ENCODE measurements at regions not wholly inside any gene's neighbourhood (a gene's known extent, or its start where the extent isn't known, plus 50 kb on each side); places are given as distances from the start of the nearest gene placed in this dataset.
A peak's percentile ranks its signal among the peaks of the same experiment; 100 is the strongest.
"Not testable (repeated sequence)": the region's sequence is repeated elsewhere in the genome, so short reads cannot be mapped to it uniquely, and the experiment has no call there.

DNA sequence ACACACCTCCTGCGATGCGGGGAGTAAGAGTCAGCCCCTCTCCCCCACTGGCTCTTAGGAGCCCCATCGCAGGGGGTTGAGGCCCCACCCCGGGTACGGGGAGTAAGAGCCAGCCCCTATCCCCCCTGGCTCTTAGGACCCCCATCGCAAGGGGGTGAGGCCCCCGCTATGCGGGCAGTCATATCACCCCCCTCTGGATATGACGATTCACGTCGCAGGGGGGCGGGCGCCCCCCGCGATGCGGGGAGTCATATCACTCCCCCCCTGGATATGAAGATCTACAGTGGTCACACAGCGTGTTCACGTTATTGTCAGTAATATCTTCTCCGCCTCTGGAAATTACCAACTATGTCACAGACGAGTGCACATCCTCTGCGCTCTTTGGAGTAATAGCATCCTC lies 61.1 kb downstream of the DEFB131A start:
- not testable (repeated sequence) for H3K4me3 ChIP-seq; H3K9me3 ChIP-seq (replicated peaks); H3K27me3 ChIP-seq (replicated peaks); DNase-seq (ENCODE audit: low read depth in 1 of 2, low spot score in 2 of 2); H3K36me3 ChIP-seq; H3K4me1 ChIP-seq (replicated peaks); H3K27ac ChIP-seq

DNA sequence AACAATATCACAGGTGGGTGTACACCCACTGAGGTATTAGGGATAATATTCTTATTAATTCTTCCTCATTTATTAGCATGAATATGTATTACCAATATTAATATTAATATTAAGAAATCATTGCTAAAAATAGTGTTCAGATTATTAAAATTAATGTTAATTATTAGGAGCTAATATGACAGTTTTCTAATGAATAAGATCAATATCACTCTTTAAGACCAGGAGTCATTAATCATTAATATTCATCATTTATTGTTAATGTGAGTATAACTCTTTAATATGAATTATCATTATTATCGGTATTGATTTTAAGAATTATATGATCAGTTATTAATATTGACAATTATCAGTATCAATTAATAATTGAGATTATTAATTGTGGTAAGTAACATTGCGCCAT lies 62.5 kb downstream of the DEFB131A start:
- not testable (repeated sequence) for H3K27me3 ChIP-seq (replicated peaks); H3K9me3 ChIP-seq (replicated peaks); H3K36me3 ChIP-seq; H3K4me1 ChIP-seq (replicated peaks); H3K4me3 ChIP-seq; H3K27ac ChIP-seq; DNase-seq (ENCODE audit: low read depth in 1 of 2, low spot score in 2 of 2)

DNA sequence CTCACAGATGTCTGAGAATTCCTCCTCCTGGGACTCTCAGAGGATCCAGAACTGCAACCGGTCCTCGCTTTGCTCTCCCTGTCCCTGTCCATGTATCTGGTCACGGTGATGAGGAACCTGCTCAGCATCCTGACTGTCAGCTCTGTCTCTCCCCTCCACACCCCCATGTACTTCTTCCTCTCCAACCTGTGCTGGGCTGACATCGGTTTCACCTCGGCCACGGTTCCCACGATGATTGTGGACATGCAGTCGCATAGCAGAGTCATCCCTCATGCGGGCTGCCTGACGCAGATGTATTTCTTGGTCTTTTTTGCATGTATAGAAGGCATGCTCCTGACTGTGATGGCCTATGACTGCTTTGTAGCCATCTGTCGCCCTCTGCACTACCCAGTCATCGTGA lies 68.7 kb downstream of the DEFB131A start:
- H3K4me1 ChIP-seq (replicated peaks); H3K9me3 ChIP-seq (replicated peaks); DNase-seq (ENCODE audit: low read depth in 1 of 2, low spot score in 2 of 2); H3K4me3 ChIP-seq; H3K36me3 ChIP-seq; H3K27ac ChIP-seq; H3K27me3 ChIP-seq (replicated peaks): not testable (repeated sequence)

DNA sequence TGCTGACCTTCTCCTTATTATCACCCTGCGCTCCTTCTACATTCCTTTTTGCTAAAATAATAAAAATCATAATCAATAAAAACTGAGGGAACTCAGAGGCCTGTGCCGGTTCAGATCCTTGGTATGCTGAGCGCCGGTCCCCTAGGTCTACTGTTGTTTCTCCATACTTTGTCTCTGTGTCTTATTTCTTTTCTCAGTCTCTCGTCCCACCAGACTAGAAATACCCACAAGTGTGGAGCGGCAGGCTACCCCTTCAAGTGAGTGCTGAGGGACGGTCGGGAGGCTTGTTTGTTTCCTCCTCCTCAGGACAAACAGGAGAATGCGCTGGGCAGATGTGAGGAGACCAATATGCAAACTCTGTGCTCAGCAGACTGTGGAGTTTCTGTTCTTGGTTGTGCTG lies 75.4 kb downstream of the DEFB131A start:
- H3K9me3 ChIP-seq (replicated peaks); DNase-seq (ENCODE audit: low read depth in 1 of 2, low spot score in 2 of 2); H3K4me3 ChIP-seq; H3K27ac ChIP-seq; H3K4me1 ChIP-seq (replicated peaks); H3K27me3 ChIP-seq (replicated peaks); H3K36me3 ChIP-seq: not testable (repeated sequence)

DNA sequence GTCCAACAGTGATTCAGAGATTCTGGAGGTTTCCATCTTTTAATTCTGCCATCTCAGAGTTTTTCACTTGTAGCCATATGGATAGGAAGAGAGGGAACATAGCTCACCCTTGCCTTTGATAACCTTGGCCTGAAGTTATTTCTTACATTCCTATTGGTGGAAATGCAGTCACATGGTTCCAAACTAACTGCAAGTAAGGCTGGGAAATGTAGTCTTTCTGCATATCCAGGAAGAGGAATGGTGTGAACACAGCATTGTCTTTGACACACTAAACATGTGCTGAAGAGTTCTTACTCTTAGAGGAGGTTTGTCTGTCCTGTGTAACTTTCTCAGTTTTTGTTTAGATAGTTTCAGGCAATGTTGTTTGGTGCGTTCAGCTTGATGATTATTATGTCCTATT lies 78.7 kb downstream of the DEFB131A start:
- not testable (repeated sequence) for H3K9me3 ChIP-seq (replicated peaks); H3K36me3 ChIP-seq; H3K4me1 ChIP-seq (replicated peaks); H3K27me3 ChIP-seq (replicated peaks); H3K27ac ChIP-seq; H3K4me3 ChIP-seq; DNase-seq (ENCODE audit: low read depth in 1 of 2, low spot score in 2 of 2)

DNA sequence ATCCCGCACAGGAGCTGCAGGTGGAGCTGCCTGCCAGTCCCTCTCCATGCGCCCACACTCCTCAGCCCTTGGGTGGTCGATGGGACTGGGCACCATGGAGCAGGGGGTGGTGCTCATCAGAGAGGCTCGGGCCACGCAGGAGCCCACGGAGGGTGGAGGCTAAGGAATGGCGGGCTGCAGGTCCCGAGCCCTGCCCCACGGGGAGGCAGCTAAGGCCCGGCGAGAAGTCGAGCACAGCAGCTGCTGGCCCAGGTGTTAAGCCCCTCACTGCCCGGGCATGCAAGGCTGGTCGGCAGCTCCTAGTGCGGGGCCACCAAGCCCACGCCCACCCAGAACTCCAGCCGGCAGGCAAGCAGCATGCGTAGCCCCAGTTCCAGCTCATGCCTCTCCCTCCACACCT lies 80.2 kb downstream of the DEFB131A start:
- H3K36me3 ChIP-seq; DNase-seq (ENCODE audit: low read depth in 1 of 2, low spot score in 2 of 2); H3K9me3 ChIP-seq (replicated peaks); H3K4me1 ChIP-seq (replicated peaks); H3K4me3 ChIP-seq; H3K27me3 ChIP-seq (replicated peaks); H3K27ac ChIP-seq: not testable (repeated sequence)

DNA sequence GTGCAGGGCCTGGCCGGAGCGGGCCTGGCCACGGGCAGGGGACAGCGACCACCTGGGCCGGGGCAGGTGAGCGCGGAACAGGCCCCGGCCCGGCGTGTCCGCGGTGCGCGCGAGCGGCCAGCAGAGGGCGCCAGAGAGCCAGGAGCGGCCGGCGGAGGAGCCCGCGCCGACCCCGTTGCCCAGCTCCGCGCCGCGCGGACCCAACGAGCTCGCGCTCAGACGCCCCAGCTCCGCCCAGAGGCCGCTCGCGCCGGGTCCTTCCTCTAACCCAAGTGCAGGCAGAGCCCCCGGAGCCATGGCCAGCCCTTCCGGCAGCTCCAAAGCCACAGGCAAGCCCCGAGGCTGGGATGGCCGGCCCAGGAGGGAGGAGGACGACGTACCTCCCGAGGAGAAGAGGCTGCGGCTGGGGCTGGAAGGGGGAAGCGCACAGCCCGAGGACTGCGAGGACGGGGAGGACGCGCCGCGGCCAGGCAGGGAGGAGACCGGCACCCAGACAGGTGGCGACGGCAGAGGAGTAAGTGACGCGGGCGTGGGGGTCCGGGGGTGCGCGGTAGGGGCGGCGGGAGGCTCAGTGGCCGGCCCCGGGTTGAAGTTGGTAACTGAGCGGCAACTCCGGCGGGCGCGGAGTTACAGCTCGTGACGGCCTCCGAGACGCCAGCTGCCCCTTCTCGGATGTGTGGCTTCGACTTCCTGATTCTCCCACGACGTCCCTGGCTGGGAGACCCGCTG lies 88.1 kb downstream of the DEFB131A start:
- H3K27ac ChIP-seq; H3K36me3 ChIP-seq; H3K27me3 ChIP-seq (replicated peaks); H3K4me3 ChIP-seq; H3K4me1 ChIP-seq (replicated peaks); H3K9me3 ChIP-seq (replicated peaks): not testable (repeated sequence)
- peak; percentile 51 to 64 for DNase-seq (ENCODE audit: low read depth in 1 of 2, low spot score in 2 of 2)

DNA sequence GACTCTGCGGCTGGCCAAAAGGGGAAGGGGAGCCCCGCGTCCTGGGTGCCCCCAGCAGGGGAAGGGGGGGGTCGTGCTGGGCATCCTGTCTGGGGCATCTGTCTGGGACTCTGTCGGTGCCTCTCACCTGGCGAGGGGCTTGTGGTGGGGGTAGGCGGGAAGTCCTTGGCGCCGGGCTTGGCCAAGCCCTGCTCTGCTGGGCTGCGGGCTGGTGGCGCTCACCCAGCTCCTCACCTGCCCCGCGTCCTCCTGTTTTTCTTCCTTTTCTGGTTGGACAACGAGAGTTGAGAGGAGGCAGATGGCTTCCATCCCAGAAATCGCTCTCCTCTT lies 88.6 kb downstream of the DEFB131A start:
- H3K9me3 ChIP-seq (replicated peaks); H3K4me3 ChIP-seq; DNase-seq (ENCODE audit: low read depth in 1 of 2, low spot score in 2 of 2); H3K27ac ChIP-seq; H3K27me3 ChIP-seq (replicated peaks); H3K36me3 ChIP-seq; H3K4me1 ChIP-seq (replicated peaks): not testable (repeated sequence)

DNA sequence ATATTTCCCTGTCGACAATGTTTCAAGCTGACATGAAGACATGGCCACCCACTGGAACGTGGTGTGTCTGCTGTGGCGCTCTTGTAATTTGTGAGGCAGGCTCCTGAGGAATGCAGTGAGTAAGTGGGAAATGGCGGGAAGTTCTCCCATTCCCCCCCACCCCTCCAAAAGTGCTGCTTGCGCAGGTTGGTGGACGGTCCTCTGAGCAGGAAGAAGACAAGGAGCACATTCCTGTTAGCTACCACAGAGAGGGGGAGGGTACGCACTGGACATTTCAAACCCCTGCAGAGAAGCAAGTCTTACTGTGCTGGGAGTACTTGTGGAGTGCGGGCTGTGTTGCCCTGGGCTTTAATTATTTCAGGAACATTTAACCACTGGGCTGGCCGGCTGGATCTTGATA lies 92.9 kb downstream of the DEFB131A start:
- H3K4me3 ChIP-seq; DNase-seq (ENCODE audit: low read depth in 1 of 2, low spot score in 2 of 2); H3K4me1 ChIP-seq (replicated peaks); H3K27me3 ChIP-seq (replicated peaks); H3K27ac ChIP-seq; H3K9me3 ChIP-seq (replicated peaks); H3K36me3 ChIP-seq: not testable (repeated sequence)

DNA sequence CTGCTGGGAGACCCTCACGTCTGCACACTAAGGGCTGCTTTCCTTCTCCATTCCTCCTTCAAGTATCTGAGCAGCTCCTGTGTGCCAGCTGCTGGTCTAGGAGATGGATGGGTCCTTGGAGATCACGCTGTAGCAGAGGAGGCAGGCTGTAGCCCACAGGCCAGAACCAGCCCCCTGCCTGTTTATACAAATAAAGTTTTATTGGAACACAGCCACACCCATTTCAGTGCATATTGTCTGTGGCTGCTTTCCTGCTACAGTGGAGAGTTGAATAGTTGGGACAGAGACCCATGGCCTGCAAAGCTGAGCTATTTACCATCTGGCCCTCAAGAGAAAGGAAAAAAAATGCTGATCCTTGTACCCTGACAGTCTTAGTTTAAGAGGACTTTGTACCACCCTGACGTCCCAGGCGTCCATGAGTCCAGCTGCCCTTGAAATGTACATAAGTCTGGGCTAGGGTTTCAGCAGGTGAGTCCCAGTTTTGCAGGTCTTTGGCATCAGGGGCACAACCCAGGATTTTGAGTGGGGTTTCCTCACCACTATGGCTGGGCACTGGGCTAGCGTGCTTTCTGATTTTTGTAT lies 95.8 kb downstream of the DEFB131A start:
- H3K36me3 ChIP-seq; DNase-seq (ENCODE audit: low read depth in 1 of 2, low spot score in 2 of 2); H3K9me3 ChIP-seq (replicated peaks); H3K27ac ChIP-seq; H3K4me1 ChIP-seq (replicated peaks); H3K27me3 ChIP-seq (replicated peaks); H3K4me3 ChIP-seq: not testable (repeated sequence)

DNA sequence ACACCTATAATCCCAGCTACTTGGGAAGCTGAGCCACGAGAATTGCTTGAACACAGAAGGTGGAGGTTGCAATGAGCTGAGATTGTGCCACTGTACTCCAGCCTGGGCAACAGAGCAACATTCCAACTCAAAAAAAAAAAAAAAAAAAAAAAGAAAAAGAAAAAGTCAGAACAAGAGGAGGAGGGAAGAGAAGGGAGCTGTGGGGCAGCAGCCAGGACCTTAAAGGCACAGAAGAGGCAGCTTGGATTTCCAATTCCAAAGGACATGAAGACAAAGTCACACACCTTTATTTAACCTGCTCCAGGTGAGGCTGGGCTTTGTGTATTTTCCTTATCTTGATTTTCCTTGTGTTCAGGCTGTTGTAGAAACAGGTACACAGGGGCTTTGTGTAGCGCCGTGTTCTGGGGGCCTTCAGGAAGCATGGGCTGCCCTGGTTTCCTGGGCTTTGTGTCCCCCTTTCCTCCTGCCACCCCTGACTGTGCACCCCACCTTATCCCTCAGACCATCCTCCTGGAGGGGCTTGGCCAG lies 97.2 kb downstream of the DEFB131A start:
- not testable (repeated sequence) for H3K27me3 ChIP-seq (replicated peaks); H3K36me3 ChIP-seq; H3K4me1 ChIP-seq (replicated peaks); H3K27ac ChIP-seq; H3K9me3 ChIP-seq (replicated peaks); DNase-seq (ENCODE audit: low read depth in 1 of 2, low spot score in 2 of 2); H3K4me3 ChIP-seq

DNA sequence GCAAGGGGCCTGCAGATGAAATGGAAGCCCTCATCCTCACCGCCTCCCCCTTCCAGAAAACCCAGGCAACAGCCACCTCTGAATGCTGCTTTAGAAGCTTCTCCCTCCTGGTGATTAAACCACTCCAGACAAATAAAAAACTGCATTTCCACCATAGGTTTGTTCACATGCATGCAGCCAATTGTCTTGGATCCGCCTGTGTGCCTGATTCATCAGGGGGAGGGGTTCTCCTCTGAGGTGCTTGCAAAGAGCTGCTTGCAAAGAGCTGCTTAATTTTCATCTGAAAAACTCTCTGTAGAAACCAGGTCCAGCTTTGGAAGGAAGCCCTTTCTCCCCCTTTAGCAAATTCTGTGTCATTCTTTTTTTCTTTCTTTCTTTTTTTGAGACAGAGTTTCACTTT lies 100.6 kb downstream of the DEFB131A start:
- H3K4me3 ChIP-seq; H3K27ac ChIP-seq; H3K9me3 ChIP-seq (replicated peaks); DNase-seq (ENCODE audit: low read depth in 1 of 2, low spot score in 2 of 2); H3K36me3 ChIP-seq; H3K4me1 ChIP-seq (replicated peaks); H3K27me3 ChIP-seq (replicated peaks): not testable (repeated sequence)

DNA sequence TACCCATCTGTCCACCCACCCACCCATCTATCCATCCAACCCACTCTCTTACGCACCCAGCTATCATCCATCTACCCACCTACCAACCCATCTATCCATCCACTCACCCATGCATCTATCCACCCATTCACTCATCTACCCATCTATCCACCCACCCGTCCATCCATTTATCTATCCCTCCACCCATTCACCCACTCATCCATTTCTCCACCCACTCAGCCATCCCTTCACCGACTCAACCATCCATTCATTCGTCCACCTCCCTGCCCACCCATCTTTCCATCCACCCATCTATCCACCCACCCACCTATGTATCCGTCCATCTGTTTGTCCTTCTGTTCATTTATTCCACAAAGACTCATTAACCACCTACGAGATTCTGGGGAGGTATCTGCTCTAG lies 103.3 kb downstream of the DEFB131A start:
- H3K9me3 ChIP-seq (replicated peaks); H3K4me1 ChIP-seq (replicated peaks); DNase-seq (ENCODE audit: low read depth in 1 of 2, low spot score in 2 of 2); H3K36me3 ChIP-seq; H3K27ac ChIP-seq; H3K27me3 ChIP-seq (replicated peaks); H3K4me3 ChIP-seq: not testable (repeated sequence)

DNA sequence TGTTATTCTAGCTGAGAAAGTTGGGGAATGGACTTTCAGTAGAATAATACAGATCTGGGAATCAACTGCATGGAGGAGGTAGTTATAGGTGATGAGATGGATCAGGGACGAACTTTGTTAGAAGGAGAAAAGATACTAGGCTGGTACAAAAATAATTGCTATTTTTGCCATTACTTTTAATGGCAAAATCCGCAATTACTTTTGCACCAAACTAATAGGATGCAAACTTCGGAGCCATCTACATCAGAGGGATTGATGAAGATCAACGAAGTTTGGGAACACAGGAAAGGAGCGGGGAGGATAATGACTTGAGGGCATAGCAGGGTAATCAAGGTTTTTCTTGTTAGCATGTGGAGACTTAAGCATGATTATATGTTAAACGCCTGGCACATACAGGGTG lies 111.9 kb downstream of the DEFB131A start:
- not testable (repeated sequence) for H3K4me3 ChIP-seq; DNase-seq (ENCODE audit: low read depth in 1 of 2, low spot score in 2 of 2); H3K27ac ChIP-seq; H3K9me3 ChIP-seq (replicated peaks); H3K27me3 ChIP-seq (replicated peaks); H3K36me3 ChIP-seq; H3K4me1 ChIP-seq (replicated peaks)

DNA sequence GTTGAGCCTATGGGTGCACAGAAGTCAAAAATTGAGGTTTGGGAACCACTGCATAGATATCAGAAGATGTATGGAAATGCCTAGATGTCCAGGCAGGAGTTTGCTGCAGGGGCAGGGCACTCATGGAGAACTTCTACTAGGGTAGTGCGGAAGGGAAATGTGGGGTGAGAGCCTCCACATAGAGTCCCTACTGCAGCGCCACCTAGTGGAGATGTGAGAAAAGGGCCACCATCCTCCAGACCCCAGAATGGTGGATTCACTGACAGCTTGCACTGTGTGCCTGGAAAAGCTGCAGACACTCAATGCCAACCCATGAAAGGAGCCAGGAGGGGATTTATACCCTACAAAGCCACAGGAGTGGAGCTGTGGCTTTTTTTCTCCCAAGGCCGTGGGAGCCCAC lies 133.7 kb downstream of the DEFB131A start:
- not testable (repeated sequence) for H3K27ac ChIP-seq

More for the DNA sequence above, 133.7 kb downstream of the DEFB131A start:
- H3K36me3 ChIP-seq; H3K9me3 ChIP-seq (replicated peaks); H3K4me1 ChIP-seq (replicated peaks); DNase-seq (ENCODE audit: low read depth in 1 of 2, low spot score in 2 of 2); H3K27me3 ChIP-seq (replicated peaks); H3K4me3 ChIP-seq: not testable (repeated sequence)

Measured in SJSA1 (cell line).